ENCODE measurements at regions not wholly inside any gene's neighbourhood (a gene's known extent, or its start where the extent isn't known, plus 50 kb on each side); places are given as distances from the start of the nearest gene placed in this dataset.

GRCh38 chr2:107325981-107326786, 440.2 kb upstream of the ST6GAL2 start:
- peak; percentile 63 for DNase-seq

- DNase-seq, result no peak
These were observed 448.3 kb upstream of the ST6GAL2 start for GRCh38 chr2:107334306-107334705.

- DNase-seq, result no peak
These were observed 450.6 kb upstream of the ST6GAL2 start for GRCh38 chr2:107336526-107336925.

GRCh38 chr2:107337209-107337898, 451.4 kb upstream of the ST6GAL2 start:
- no peak for DNase-seq

GRCh38 chr2:107338059-107338458, 452.1 kb upstream of the ST6GAL2 start:
- no peak for DNase-seq

- no peak for DNase-seq
These were observed 452.6 kb upstream of the ST6GAL2 start for GRCh38 chr2:107338571-107338970.

GRCh38 chr2:107340955-107341354, 455.0 kb upstream of the ST6GAL2 start:
- no peak for DNase-seq

- no peak for DNase-seq
These were observed 463.4 kb upstream of the ST6GAL2 start for GRCh38 chr2:107349329-107349728.

- no peak for DNase-seq
These were observed 468.2 kb upstream of the ST6GAL2 start for GRCh38 chr2:107354175-107354574.

GRCh38 chr2:107358362-107358761, 468.3 kb upstream of the RGPD4 start:
- DNase-seq, result no peak

GRCh38 chr2:107359021-107359420, 467.7 kb upstream of the RGPD4 start:
- no peak for DNase-seq

- no peak for DNase-seq
These were observed 464.8 kb upstream of the RGPD4 start for GRCh38 chr2:107361751-107362381.

GRCh38 chr2:107362993-107363392, 463.7 kb upstream of the RGPD4 start:
- DNase-seq, result no peak

GRCh38 chr2:107363806-107364205, 462.9 kb upstream of the RGPD4 start:
- no peak for DNase-seq

GRCh38 chr2:107364361-107364950, 462.2 kb upstream of the RGPD4 start:
- DNase-seq, result no peak

GRCh38 chr2:107374249-107374648, 452.4 kb upstream of the RGPD4 start:
- no peak for DNase-seq

GRCh38 chr2:107376909-107377308, 449.8 kb upstream of the RGPD4 start:
- DNase-seq, result no peak

GRCh38 chr2:107380912-107381311, 445.8 kb upstream of the RGPD4 start:
- no peak for DNase-seq

- DNase-seq, result peak; percentile 45
These were observed 443.0 kb upstream of the RGPD4 start for GRCh38 chr2:107383691-107384090.

GRCh38 chr2:107384422-107384821, 442.3 kb upstream of the RGPD4 start:
- DNase-seq, result no peak

GRCh38 chr2:107385921-107386320, 440.8 kb upstream of the RGPD4 start:
- no peak for DNase-seq

- no peak for DNase-seq
These were observed 434.4 kb upstream of the RGPD4 start for GRCh38 chr2:107392241-107392704.

GRCh38 chr2:107393516-107393915, 433.2 kb upstream of the RGPD4 start:
- no peak for DNase-seq
